Body of pancreas (tissue), 4 donors: ENCODE measurements at regions not wholly inside any gene's neighbourhood (a gene's known extent, or its start where the extent isn't known, plus 50 kb on each side); places are given as distances from the start of the nearest gene placed in this dataset.
"Not testable (repeated sequence)": the region's sequence is repeated elsewhere in the genome, so short reads cannot be mapped to it uniquely, and the experiment has no call there.

Experiments
- POLR2A ChIP-seq, 3 donors: fragments of 450-650 bp; IDR thresholded peaks; one replicate each; pipeline ENCODE4 v1.6.1; 2016; ENCODE audit warnings: antibody characterized with exemption in 3 of 3, mild to moderate bottlenecking in 2 of 3
- TF ChIP-seq, protein P1 (sequence below), 7 experiments: fragments of 450-650 bp in 4 of 7; fragments of 200-600 bp in 3 of 7; sonication (generic) in 3 of 7; IDR thresholded peaks; one replicate each; pipeline ENCODE4 v1.5.1; 2016 to 2019; ENCODE audit warnings: antibody characterized with exemption in 7 of 7

DNA sequence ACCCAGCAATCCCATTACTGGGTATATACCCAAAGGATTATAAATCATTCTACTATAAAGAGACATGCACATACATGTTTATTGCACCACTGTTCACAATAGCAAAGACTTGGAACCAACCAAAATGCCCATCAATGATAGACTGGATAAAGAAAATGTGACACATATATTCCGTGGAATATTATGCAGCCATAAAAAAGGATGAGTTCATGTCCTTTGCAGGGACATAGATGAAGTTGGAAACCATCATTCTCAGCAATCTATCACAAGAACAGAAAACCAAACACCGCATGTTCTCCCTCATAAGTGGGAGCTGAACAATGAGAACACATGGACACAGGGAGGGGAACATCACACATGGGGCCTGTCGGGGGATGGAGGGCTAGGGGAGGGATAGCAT, 113.2 kb upstream of the PRSS1 start:
- TF ChIP-seq, protein P1, sequence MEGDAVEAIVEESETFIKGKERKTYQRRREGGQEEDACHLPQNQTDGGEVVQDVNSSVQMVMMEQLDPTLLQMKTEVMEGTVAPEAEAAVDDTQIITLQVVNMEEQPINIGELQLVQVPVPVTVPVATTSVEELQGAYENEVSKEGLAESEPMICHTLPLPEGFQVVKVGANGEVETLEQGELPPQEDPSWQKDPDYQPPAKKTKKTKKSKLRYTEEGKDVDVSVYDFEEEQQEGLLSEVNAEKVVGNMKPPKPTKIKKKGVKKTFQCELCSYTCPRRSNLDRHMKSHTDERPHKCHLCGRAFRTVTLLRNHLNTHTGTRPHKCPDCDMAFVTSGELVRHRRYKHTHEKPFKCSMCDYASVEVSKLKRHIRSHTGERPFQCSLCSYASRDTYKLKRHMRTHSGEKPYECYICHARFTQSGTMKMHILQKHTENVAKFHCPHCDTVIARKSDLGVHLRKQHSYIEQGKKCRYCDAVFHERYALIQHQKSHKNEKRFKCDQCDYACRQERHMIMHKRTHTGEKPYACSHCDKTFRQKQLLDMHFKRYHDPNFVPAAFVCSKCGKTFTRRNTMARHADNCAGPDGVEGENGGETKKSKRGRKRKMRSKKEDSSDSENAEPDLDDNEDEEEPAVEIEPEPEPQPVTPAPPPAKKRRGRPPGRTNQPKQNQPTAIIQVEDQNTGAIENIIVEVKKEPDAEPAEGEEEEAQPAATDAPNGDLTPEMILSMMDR (IDR thresholded peaks at IDR 0.05): not testable (repeated sequence)
- not testable (repeated sequence) for TF ChIP-seq POLR2A (IDR thresholded peaks at IDR 0.05)
